IPS DF 6.9 (cell line): ENCODE measurements at regions not wholly inside any gene's neighbourhood (a gene's known extent, or its start where the extent isn't known, plus 50 kb on each side); places are given as distances from the start of the nearest gene placed in this dataset.

ENCODE experiments used
- DNase-seq: peaks from one replicate; pipeline ENCODE4 v3.0.0-alpha.2; 2013; ENCODE audit warnings: low read depth, low spot score
- H3K27ac ChIP-seq: one replicate; pipeline ENCODE4 v1.5.1; 2013; ENCODE audit warnings: low read length, control low read depth
- H3K27me3 ChIP-seq: 2 replicates; pipeline ENCODE4 v1.6.1; 2013; ENCODE audit warnings: mild to moderate bottlenecking, low read length; ENCODE audit not compliant: control insufficient read depth, insufficient read depth
- H3K36me3 ChIP-seq: 2 replicates; pipeline ENCODE4 v1.6.1; 2013; ENCODE audit warnings: low read length; ENCODE audit not compliant: control insufficient read depth, insufficient read depth
- H3K4me1 ChIP-seq: 2 replicates; pipeline ENCODE4 v1.6.1; 2013; ENCODE audit warnings: low read length; ENCODE audit not compliant: control insufficient read depth, insufficient read depth
- H3K4me3 ChIP-seq: 2 replicates; pipeline ENCODE4 v1.5.1; 2013; ENCODE audit warnings: mild to moderate bottlenecking, low read length
- H3K9me3 ChIP-seq: 2 replicates; pipeline ENCODE4 v1.6.1; 2013; ENCODE audit warnings: low read length, inconsistent platforms; ENCODE audit not compliant: control insufficient read depth, insufficient read depth
- WGBS: extraction: QIAGEN DNeasy Blood & Tissue Kit; methylation state at CpG from one replicate; pipeline ENCODE4 v1.1.7; 2013; ENCODE audit warnings: mixed read lengths, missing lambda C conversion rate; ENCODE audit not compliant: insufficient read length, insufficient coverage; 5-methylcytosine and 5-hydroxymethylcytosine counted together

DNA sequence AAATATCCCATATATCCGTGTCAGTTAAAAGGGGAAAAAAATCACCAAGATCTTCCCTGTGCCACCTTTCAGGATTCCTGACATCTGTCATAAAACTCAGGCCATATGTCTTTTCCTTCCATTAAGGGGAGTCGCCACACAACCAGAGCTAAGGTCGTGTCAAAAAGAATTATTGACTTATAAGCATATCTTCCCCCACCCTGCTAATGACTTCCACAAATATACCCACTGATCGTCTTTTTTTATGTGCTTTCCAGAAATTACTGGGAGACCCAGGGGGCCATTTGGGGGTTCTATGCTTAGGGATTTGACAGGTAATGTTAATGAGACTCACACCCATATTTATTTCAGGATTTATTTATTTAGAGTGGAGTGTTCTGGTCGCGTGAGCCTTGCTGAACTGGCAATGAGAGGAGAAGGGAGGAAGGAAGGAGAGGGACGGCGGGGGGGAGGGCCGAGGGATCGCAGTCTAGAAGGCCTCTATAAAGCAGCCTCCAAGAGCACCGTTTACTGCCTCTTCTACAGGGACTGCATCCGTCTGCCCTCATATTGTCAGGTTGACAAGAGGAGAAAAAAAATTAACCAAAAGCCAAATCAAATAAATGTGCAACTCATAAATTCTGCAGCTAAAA lies 135.7 kb upstream of the MGMT start:
- WGBS, result no CpG with 5 or more reads among the region's 12 CpGs
- H3K4me3 ChIP-seq, result no peak overlapping the region
- H3K36me3 ChIP-seq, result no peaks in the 10 kb centered on the region
- no peaks in the 10 kb centered on the region for H3K27me3 ChIP-seq
- no peaks in the 10 kb centered on the region; the same call in 1 of the 2 replicates for H3K4me1 ChIP-seq
- no peaks in the 10 kb centered on the region for H3K9me3 ChIP-seq
- H3K27ac ChIP-seq, result no peak overlapping the region
- no peak for DNase-seq

DNA sequence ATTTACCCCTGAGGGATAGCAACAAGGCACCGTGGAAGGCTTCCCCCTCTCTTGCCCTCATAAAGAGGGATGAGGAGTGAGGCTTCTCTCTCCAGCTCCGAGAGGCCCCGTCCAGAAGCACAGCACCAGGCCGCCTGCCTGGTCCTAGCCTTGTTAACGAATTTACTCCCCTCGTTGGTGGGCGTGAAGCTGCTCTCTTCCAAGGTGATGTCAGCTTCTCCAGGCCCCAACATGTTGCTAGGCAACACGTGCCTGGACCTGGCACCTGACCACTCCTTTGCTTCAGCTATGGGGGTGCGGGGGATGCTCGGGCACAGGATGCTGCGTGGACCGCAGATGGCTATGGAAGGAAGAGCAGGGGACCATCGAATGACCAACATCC lies 135.2 kb upstream of the MGMT start:
- H3K36me3 ChIP-seq, result no peaks in the 10 kb centered on the region
- H3K27ac ChIP-seq, result no peak overlapping the region
- H3K27me3 ChIP-seq, result no peaks in the 10 kb centered on the region
- no peak for DNase-seq
- no peak overlapping the region for H3K4me3 ChIP-seq
- no CpG with 5 or more reads among the region's 13 CpGs for WGBS
- H3K9me3 ChIP-seq, result no peaks in the 10 kb centered on the region
- H3K4me1 ChIP-seq, result no peaks in the 10 kb centered on the region; the same call in 1 of the 2 replicates

DNA sequence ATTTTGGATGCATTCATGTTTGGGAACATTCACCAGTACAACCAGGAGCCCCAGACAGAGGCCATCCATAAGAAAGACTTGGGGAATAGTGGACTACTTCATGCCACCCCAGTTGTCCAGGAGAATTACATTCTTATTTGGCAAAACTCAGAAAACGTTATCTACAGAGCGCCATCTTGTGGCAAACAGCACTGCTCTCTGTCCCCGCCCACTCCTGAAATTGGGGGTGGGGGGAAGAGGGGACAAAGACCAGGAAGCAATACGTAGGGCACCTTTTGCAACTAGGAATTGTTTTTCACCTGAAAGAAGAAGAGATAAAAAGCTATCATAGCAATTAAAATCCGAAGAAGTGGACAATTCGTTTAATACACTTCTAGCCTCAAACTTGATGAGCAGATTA lies 134.6 kb upstream of the MGMT start:
- no peaks in the 10 kb centered on the region for H3K9me3 ChIP-seq
- H3K27me3 ChIP-seq, result no peaks in the 10 kb centered on the region
- DNase-seq, result peak; percentile 58
- no peak overlapping the region for H3K27ac ChIP-seq
- no peaks in the 10 kb centered on the region; the same call in 1 of the 2 replicates for H3K4me1 ChIP-seq
- no CpG with 5 or more reads among the region's 6 CpGs for WGBS
- H3K4me3 ChIP-seq, result no peak overlapping the region
- no peaks in the 10 kb centered on the region for H3K36me3 ChIP-seq

DNA sequence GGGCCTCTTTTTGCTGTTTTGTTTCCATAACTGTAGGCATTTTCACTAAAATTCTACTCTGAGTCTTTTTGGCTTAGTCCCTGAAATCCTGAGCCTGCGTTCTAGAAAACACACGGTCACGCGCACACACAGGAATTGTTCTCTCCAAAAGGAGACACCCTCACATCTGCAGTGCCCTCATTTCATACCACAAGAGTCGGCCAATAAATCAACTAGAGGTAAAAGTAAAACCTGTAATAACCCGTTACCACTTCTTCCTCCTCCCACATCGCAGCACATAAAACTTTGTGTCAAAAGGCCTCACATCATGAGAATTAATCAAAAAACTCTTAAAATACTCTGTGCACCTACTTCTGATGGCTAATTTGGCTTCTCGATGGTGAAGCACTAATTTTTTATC lies 133.3 kb upstream of the MGMT start:
- DNase-seq, result no peak
- Histone ChIP-seq H3K4me3 (no peak overlapping the region), H3K36me3 (no peaks in the 10 kb centered on the region), H3K9me3 (no peaks in the 10 kb centered on the region), H3K27me3 (no peaks in the 10 kb centered on the region), H3K27ac (no peak overlapping the region), H3K4me1 (no peaks in the 10 kb centered on the region; the same call in 1 of the 2 replicates)
- WGBS, result 100% methylated on average over 1 of the region's 8 CpGs

DNA sequence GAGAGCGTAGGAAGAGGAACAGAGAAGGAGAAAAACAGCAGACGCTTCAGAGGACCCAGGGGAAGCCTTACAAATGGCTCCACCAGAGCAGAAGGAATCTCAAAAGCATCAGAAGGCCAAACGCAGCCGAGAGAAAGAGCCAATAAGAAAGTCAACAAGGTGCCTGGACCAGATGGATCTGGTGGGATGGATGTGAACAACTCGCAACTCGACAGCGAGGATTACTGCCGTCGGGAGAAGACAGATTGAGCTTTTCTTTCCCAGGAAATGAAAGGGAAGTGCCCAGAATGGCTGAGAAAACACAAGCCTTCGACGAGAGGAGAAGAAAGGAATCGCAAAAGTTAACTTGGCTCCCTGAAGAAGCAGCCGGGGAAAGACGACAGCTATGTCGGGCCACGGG lies 132.8 kb upstream of the MGMT start:
- DNase-seq, result no peak
- H3K4me1 ChIP-seq, result no peaks in the 10 kb centered on the region; the same call in 1 of the 2 replicates
- H3K27me3 ChIP-seq, result no peaks in the 10 kb centered on the region
- whole genome bisulfite sequencing, result no CpG with 5 or more reads among the region's 16 CpGs
- H3K36me3 ChIP-seq, result no peaks in the 10 kb centered on the region
- no peak overlapping the region for H3K27ac ChIP-seq
- H3K4me3 ChIP-seq, result no peak overlapping the region
- H3K9me3 ChIP-seq, result no peaks in the 10 kb centered on the region

DNA sequence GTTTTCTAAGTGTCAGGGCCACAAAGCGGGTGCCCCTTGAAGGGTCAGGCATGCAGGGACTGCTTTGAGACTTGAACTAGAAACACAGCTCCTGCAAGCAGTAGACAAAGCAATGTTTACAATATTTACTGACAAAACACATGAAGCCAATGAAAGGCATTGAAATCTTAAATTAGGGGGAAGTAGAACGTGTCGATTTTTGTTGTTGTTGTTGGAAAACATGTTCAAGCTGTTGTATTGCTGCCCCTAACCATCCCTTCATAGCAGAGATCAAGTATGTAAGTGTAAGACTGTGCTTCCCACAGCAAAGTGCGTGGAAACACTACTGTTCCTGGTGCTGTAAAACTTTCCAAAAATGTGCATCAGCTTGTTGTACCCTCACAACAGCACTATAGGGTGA lies 131.6 kb upstream of the MGMT start:
- WGBS, result 100% methylated on average over 2 of the region's 4 CpGs
- H3K27ac ChIP-seq, result no peak overlapping the region
- no peaks in the 10 kb centered on the region for H3K36me3 ChIP-seq
- H3K4me1 ChIP-seq, result no peaks in the 10 kb centered on the region; the same call in 1 of the 2 replicates
- H3K27me3 ChIP-seq, result no peaks in the 10 kb centered on the region
- DNase-seq, result no peak
- no peaks in the 10 kb centered on the region for H3K9me3 ChIP-seq
- H3K4me3 ChIP-seq, result no peak overlapping the region

DNA sequence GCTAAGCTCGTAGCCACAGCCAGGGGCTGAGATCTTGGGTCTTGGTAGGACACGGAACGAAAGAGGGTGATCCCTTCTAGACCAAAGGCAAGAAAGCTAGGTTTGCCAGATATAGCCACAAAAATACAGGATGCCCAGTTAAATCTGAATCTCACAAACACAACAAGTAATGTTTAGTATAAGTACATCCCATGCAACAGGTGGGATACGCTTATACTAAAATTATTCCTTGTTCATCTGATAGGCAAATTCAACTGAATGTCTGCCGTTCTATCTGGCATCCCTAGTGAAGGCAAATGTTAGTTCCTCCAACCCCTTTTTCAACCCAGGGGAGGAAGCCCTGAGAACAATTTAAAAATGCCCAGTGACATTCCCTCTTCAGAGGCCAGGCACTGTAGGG lies 131.1 kb upstream of the MGMT start:
- no peaks in the 10 kb centered on the region for H3K9me3 ChIP-seq
- no peak overlapping the region for H3K27ac ChIP-seq
- H3K27me3 ChIP-seq, result no peaks in the 10 kb centered on the region
- H3K36me3 ChIP-seq, result no peaks in the 10 kb centered on the region
- H3K4me1 ChIP-seq, result no peaks in the 10 kb centered on the region; the same call in 1 of the 2 replicates
- no peak overlapping the region for H3K4me3 ChIP-seq
- no peak for DNase-seq
- WGBS, result no CpG with 5 or more reads among the region's 5 CpGs

DNA sequence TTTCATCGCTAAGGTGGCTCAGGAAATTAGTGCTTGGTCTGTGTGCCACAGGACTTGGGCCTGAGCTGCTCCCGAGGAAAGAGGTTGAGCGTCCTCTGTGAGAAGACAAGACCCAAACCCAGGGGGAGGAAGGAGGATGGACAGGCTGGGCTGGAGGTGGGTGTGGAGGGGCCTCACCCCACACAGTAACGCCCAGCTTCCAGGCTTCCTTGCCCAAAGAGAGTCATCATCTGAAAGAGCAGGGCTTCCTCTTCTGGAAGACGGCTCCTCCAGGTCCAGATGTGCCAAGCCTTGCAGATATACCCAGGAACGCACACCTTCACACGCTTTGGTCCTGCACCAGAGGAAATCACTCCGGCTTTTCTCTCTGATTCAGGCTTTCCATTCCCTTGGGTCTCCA lies 127.8 kb upstream of the MGMT start:
- H3K9me3 ChIP-seq, result no peaks in the 10 kb centered on the region
- no CpG with 5 or more reads among the region's 8 CpGs for WGBS
- H3K27ac ChIP-seq, result no peak overlapping the region
- H3K36me3 ChIP-seq, result no peaks in the 10 kb centered on the region
- H3K4me1 ChIP-seq, result no peaks in the 10 kb centered on the region
- no peaks in the 10 kb centered on the region for H3K27me3 ChIP-seq
- H3K4me3 ChIP-seq, result no peak overlapping the region
- no peak for DNase-seq

DNA sequence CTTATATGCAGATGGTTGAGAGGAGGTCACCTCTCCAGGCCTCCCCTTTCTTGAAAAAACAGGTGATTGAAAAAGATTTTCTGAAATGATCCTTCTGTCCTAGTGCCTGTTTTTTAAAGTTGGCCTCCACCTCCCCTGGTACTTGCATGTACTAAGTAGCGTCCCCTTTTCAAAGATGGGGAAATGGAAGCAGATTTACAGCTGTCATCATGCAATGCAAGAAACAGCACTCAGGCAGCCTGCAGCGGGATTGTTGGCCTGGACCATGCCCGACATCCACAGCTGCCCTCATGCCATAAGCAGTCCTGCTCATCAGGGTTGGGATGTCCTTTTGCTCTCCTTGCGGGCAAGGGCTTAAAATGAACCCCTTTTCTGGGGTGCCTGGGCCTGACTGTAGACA lies 127.2 kb upstream of the MGMT start:
- no peaks in the 10 kb centered on the region for H3K4me1 ChIP-seq
- H3K9me3 ChIP-seq, result no peaks in the 10 kb centered on the region
- no CpG with 5 or more reads among the region's 4 CpGs for WGBS
- H3K36me3 ChIP-seq, result no peaks in the 10 kb centered on the region
- no peak overlapping the region for H3K27ac ChIP-seq
- no peak overlapping the region for H3K4me3 ChIP-seq
- H3K27me3 ChIP-seq, result no peaks in the 10 kb centered on the region
- no peak for DNase-seq

DNA sequence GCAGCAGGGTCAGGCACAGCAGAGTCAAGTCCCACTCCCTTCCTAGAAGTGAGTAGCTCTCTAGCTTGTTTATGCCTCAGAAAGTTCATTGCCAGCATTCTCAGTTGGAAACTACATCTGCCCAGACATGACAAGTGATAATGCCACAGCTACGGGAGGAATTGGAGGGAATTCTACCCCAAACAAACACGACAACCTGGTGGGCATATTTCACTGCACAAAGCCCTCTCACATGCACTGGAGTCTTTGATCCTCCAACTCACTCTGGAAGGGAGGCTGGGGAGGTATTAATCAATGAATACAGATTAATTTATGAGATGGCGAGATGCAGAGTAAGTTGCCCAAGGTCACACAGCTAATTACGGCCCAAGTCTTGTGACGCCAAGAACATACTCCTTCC lies 126.0 kb upstream of the MGMT start:
- no peak overlapping the region for H3K4me3 ChIP-seq
- no peaks in the 10 kb centered on the region for H3K9me3 ChIP-seq
- H3K27ac ChIP-seq, result no peak overlapping the region
- no CpG with 5 or more reads among the region's 5 CpGs for WGBS
- no peak for DNase-seq
- no peaks in the 10 kb centered on the region for H3K36me3 ChIP-seq
- H3K27me3 ChIP-seq, result no peaks in the 10 kb centered on the region
- no peaks in the 10 kb centered on the region for H3K4me1 ChIP-seq

DNA sequence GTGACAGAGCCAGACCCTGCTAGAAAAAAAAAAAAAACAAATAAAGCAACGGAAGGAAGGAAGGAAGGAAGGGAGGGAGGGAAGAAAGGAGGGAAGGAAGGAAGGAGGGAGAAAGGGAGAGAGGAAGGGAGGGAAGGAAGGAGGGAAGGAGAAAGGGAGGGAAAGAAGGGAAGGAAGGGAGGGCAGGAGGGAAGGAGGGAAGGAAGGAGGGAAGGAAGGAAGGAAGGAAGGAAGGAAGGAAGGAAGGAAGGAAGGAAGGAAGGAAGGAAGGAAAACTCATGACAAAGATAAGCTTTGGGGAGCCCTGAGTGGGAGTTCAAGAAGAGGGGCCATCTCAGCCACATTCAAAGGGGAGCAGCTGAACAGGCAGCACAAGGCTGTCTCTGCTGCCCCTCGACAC lies 124.7 kb upstream of the MGMT start:
- no peaks in the 10 kb centered on the region for H3K27me3 ChIP-seq
- no peak overlapping the region for H3K27ac ChIP-seq
- WGBS, result no CpG with 5 or more reads among the region's 2 CpGs

More for the DNA sequence above, 124.7 kb upstream of the MGMT start:
- DNase-seq, result no peak
- Histone ChIP-seq H3K36me3 (no peaks in the 10 kb centered on the region), H3K4me3 (no peak overlapping the region), H3K9me3 (no peaks in the 10 kb centered on the region), H3K4me1 (no peaks in the 10 kb centered on the region)
